Prostate gland (tissue), 2 donors: ENCODE measurements at regions not wholly inside any gene's neighbourhood (a gene's known extent, or its start where the extent isn't known, plus 50 kb on each side); places are given as distances from the start of the nearest gene placed in this dataset.

Source experiments
- POLR2A ChIP-seq: fragments of 450-650 bp; IDR thresholded peaks from one replicate; pipeline ENCODE4 v1.6.1; 2016; ENCODE audit warnings: antibody characterized with exemption, mild to moderate bottlenecking
- POLR2AphosphoS5 ChIP-seq: sonication (generic); formaldehyde crosslinking; IDR thresholded peaks from one replicate; pipeline ENCODE4 v1.6.1; 2017; ENCODE audit warnings: antibody characterized with exemption
- TF ChIP-seq, protein P1 (sequence below), 4 experiments: fragments of 200-600 bp in 2 of 4; fragments of 450-650 bp in 2 of 4; sonication (generic) in 2 of 4; IDR thresholded peaks; 1 replicate in 3 of 4; 2 replicates in 1 of 4; pipeline ENCODE4 v1.5.1; 2016 to 2019; ENCODE audit warnings: antibody characterized with exemption in 4 of 4, mild to moderate bottlenecking in 2 of 4, moderate library complexity in 2 of 4

DNA sequence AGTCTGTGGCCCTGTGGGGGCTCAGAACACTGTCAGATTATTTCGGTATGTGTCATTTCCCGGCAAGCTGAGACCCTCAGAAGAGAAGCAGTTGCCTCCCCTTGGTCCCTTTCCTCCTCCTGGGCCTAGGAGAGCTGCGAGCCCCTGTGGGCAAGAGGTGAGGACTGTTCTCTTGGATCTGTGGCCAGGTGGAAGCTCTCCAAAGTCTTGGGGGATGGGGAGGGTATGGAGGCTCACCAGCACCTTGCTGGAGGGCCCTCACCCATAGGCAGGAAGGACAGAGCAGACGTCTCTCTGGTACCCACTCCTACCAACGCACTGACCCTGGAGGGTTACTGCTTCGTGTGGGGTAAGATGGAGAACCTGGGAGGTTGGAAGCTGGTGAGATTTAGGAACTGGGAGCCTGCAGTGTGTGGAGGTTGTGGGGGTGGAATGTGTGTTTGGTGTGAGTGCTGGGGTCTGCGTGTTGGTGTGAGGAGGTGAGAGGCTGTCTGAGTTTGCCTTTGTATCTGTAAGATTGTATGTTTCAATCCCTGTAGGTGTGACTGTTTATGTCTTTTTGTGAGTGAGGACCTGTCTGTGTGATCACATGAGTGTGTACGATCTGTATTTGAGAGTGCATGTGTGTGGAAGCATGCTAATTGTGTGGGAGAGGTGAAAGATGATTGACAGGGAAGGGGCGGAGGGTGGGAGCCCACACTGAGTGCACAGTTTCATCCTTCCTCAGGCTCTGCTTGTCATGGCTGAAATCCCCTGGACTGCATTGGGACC, 52.4 kb upstream of the PSD2 start:
- TF ChIP-seq POLR2AphosphoS5 (no peak), POLR2A (no peak)
- TF ChIP-seq, protein P1, sequence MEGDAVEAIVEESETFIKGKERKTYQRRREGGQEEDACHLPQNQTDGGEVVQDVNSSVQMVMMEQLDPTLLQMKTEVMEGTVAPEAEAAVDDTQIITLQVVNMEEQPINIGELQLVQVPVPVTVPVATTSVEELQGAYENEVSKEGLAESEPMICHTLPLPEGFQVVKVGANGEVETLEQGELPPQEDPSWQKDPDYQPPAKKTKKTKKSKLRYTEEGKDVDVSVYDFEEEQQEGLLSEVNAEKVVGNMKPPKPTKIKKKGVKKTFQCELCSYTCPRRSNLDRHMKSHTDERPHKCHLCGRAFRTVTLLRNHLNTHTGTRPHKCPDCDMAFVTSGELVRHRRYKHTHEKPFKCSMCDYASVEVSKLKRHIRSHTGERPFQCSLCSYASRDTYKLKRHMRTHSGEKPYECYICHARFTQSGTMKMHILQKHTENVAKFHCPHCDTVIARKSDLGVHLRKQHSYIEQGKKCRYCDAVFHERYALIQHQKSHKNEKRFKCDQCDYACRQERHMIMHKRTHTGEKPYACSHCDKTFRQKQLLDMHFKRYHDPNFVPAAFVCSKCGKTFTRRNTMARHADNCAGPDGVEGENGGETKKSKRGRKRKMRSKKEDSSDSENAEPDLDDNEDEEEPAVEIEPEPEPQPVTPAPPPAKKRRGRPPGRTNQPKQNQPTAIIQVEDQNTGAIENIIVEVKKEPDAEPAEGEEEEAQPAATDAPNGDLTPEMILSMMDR (IDR thresholded peaks at IDR 0.05) = no peak
